NCI-H526 treated with DMSO at 0.1 percent for 48 hours (cell line): ENCODE measurements at regions not wholly inside any gene's neighbourhood (a gene's known extent, or its start where the extent isn't known, plus 50 kb on each side); places are given as distances from the start of the nearest gene placed in this dataset.
"Not testable (repeated sequence)": the region's sequence is repeated elsewhere in the genome, so short reads cannot be mapped to it uniquely, and the experiment has no call there.

Experiments used
- DNase-seq: peaks from one replicate; lab custom pipeline; 2025; lab: John Stamatoyannopoulos, UW

DNA sequence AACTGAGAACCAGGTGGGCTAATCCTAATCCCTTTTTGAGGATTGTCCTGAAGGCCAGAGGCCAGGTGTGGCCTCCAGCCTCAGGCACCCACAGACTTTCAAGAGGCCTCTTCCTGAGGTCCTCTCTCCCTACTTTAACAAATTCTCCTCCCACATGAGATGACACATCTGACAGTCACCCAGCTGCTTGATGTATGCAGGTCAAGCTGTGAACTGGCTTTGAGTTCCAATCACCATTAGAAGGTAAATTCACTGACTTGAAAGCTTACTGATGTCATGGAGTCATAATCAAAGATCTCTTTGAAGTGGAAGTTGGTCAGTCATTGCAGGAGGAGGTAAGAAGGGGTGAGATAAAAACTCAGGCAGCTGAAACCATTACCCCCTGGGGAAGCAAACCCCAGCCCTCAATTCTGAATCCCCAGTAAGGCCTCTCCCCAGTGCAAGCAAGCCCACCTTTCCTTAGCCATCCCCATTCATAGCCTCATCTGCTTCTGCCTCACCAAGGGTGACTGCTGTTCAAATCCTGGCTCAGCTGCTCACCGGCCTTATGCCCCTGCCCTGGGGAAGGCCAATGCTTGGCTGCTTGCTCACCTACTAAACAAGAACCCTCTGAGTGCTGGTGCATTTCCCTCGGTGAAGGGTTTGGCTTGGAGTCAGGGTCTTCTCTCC is 196.3 kb downstream of the BCL2L11 start:
- not testable (repeated sequence) for DNase-seq

GRCh38 chr2:111319552-111319951 is 198.8 kb downstream of the BCL2L11 start:
- not testable (repeated sequence) for DNase-seq

GRCh38 chr2:111320264-111320663 is 199.6 kb downstream of the BCL2L11 start:
- not testable (repeated sequence) for DNase-seq

DNA sequence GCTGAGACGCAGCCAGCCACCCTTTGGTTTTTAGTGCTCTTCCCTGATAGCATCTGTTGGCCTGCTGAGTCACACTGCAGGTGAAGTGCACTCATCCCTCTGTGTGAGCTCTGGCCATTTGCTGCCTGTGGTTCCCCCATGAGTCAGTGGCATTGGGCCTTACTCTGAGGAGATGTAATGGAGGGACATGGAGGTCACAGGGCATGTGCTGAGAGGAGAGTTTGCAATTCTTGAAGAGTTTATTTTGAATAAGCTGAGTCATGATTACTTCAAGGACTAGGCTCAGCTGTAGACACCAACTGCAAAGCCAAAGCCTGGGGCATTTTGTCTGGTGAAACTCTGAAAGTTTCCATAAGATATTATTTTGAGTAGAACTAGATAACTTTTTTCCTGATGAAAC is 200.3 kb downstream of the BCL2L11 start:
- DNase-seq, result not testable (repeated sequence)

DNA sequence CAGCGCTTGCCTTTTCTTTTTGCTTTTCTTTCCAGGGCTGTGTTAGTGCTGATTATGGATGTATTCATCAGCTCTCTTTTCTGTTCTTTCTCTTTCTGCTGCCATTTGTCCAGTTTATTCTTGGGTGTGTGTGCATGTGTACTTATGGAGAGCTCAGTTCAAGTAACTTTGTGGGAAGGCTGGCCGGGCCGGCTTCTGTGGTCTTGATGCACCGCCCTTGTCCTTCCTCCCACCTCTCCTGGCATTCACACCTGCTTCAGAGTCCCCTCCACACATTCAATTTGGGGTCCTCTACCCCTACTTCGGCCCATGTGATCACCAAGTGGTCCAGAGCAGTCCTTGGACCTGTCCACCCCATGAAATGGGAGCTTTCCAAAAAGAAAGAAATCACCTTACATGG is 202.7 kb downstream of the BCL2L11 start:
- DNase-seq, result not testable (repeated sequence)

GRCh38 chr2:111327726-111328125 is 207.0 kb downstream of the BCL2L11 start:
- not testable (repeated sequence) for DNase-seq

GRCh38 chr2:111329309-111329708 is 208.6 kb downstream of the BCL2L11 start:
- DNase-seq, result not testable (repeated sequence)

- DNase-seq, result not testable (repeated sequence)
These were observed 210.5 kb downstream of the BCL2L11 start for GRCh38 chr2:111331099-111331724.

DNA sequence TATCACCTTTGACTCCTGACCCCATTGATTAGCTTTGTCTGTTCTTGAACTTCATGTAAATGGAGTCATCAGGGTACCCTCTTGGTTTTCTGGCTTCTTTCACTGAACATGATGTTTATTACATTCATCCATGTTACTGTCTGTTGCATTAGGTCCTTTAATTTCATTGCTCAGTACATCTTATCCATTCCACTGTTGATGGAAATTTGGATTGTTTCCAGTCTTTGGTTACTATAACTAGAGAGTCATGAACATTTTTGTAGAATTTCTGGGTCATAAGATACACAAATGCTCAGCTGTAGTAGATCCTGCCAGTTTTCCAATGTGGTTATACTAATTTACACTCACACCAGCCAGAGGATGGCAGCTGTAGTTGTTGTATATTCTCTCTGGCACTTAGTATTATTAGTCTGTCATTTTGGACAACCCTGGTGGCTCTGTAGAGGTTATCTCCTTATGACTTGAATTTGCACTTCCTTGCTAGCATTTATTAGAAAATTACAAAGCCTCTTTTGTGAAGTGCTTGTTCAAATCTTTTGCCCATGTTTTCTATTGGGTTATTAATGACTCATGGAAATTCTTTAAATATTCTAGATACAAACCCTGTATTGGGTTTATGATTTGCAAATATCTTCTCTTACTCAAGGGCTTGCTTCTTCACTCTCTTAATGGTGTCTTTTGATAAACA is 214.7 kb downstream of the BCL2L11 start:
- DNase-seq, result not testable (repeated sequence)

- DNase-seq, result not testable (repeated sequence)
These were observed 217.8 kb downstream of the BCL2L11 start for GRCh38 chr2:111338474-111338873.

DNA sequence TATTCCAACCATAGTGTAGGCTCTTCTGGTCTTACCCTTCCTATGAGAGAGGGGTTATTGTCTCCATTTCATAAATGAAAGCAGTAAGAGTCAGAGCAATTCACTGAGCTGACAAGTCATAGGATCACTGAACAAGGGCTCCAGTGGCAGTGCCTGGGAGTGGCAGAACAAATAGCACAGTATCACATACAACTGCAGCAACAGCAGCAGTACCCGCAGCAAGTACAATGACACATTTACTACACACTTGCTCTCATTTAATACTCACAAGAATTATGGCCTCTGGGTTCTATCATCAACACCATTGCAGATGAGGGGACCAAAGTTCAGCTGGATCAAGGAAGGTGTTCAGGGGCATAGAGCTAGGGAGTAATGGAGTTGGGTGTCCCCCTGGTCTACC is 218.8 kb downstream of the BCL2L11 start:
- not testable (repeated sequence) for DNase-seq

DNA sequence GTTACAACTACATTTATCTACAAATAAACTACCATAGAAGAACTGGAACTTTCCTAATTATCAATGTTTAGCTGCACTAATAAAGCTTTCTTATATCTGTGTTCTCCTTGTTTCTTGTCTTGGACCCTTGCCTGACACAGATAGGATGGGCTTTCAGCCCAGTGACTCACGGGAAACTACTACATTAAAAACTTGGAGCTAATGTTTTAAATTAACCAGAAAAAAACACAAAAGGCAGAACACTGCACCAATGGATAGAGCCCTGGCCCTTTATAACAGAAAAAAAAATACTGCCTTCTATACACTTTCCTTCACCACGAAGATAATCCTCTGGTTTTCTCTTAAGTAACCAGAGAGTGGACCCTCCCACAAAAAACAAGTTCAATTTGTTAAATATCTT is 223.9 kb downstream of the BCL2L11 start:
- DNase-seq, result not testable (repeated sequence)

GRCh38 chr2:111345439-111345838 is 224.7 kb downstream of the BCL2L11 start:
- DNase-seq, result not testable (repeated sequence)

GRCh38 chr2:111346018-111346930 is 225.6 kb downstream of the BCL2L11 start:
- DNase-seq, result not testable (repeated sequence)

DNA sequence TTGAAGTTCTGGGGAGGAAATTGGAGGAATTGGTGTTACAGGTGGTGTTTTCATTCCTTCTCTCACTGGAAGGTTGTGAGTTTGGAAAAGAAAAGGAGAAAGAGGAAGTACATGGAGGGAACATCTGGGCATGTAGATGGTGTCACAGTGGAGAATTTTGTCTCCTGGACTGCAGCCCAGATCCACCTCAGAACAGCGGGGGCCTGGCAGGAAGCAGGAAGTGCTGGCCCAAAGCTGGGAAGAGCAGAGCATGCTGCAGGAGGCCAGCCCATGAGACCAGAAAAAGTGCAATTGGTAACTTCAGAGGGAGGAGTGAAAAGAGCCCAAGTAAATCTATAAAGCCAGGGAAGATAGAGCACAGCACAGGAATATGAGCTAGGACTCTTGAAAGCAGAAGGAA is 227.0 kb downstream of the BCL2L11 start:
- DNase-seq, result not testable (repeated sequence)

GRCh38 chr2:111348316-111348715 is 227.6 kb downstream of the BCL2L11 start:
- DNase-seq, result not testable (repeated sequence)

DNA sequence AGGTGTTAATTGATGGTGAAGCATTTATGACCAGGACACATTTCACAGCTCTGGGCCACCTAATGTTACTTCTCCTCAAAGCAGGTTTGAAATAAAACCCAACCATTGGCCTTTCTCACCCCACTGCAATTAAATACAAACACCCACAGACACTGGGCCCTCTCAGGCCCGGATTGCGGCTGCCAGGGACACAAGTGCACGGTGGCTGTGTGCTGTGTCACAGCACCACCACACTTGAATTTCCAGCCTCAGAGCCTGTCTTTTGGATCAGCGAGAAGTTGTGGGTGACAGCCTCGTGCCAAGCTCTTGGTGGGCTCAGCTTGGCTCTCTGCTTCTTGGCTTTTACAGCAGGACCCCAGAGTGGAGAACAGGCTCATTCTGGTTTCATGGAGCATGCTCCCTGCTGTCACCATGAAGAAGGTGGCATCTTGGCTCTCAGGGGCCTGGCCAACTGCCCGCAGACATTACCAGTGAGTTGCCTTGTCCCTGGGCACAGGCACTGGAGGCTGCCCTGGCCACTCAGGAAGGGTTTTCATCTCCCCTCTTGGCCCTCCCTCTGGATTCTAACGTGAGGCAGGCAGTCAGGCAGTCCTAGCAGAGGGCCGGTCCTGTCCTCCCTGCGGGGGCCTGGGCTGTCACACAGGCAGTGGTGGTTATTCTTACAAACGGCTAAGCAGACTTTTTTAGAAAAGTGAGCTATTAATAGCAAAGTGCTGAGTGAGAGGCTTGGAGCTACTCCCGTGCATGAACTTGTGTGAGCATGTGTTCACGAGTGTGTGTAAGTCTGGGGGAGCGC is 234.5 kb downstream of the BCL2L11 start:
- DNase-seq, result not testable (repeated sequence)

GRCh38 chr2:111355823-111356511 is 235.3 kb downstream of the BCL2L11 start:
- DNase-seq, result not testable (repeated sequence)

GRCh38 chr2:111356512-111357031 is 235.9 kb downstream of the BCL2L11 start:
- DNase-seq, result not testable (repeated sequence)

DNA sequence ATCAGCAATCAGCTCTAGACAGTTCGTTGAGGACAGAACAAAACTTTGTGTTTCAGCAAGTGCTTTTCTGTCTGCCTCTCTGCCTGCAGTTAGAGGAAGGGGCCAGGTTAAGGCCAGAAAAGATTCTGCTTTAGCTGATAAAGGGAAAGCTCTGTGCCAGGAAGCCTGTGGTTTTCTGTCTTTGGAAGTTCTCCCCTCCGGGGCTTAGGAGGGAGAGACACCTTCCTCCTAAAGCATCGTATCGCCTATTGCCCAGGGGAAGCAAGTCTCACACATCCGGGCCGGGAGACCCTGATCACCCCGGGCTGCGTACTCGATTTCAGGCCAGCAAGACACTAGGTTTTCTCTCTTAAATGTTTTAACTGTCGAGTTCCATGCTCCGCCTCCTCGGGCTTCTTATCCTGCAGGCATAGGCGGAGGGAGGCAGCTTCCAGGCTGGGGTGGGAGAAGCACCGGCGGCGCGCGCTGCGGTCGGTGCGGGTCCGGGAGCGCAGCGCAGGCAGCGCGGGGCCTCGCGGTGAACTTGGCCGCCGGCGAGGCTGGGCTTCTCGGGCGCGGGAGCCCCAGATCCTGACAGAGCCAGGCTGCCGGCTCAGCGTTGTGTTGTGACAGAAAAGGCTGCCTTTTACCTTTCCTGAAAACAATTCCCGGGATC is 245.4 kb downstream of the BCL2L11 start:
- DNase-seq, result not testable (repeated sequence)
